GM12892 (cell line): ENCODE measurements at regions not wholly inside any gene's neighbourhood (a gene's known extent, or its start where the extent isn't known, plus 50 kb on each side); places are given as distances from the start of the nearest gene placed in this dataset.

Experiments used
- POLR2A ChIP-seq: IDR thresholded peaks from 2 replicates; pipeline ENCODE4 v1.6.1; 2011; ENCODE audit warnings: low read depth, low read length, control low read depth
- POLR2AphosphoS5 ChIP-seq: IDR thresholded peaks from 2 replicates; pipeline ENCODE4 v1.6.1; 2011; ENCODE audit warnings: low read depth, low read length, control low read depth

DNA sequence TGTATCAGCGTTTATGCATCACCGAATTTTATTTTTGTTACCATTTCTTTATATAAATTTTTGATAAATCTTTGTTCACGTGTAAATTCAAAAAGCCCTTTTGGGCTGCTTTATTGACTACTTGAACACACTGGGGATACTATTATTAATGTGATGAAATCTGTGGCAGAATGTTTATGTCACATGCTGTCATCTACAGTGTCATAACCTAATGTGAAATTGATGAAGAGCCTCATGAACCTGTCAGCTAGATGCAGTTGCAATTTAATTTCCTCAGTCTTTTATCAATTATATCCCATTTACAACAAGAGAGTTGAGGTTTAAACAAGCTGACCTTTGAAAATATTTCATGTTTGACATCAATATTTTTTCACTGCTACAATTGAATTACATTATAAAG, 1100.4 kb upstream of the COX7C start:
- TF ChIP-seq POLR2AphosphoS5 (no peak), POLR2A (no peak)
